Suppressor macrophage (primary cell): ENCODE measurements at regions not wholly inside any gene's neighbourhood (a gene's known extent, or its start where the extent isn't known, plus 50 kb on each side); places are given as distances from the start of the nearest gene placed in this dataset.
"Not testable (repeated sequence)": the region's sequence is repeated elsewhere in the genome, so short reads cannot be mapped to it uniquely, and the experiment has no call there.

Source experiments
- DNase-seq, 4 experiments: peaks; one replicate each; pipeline ENCODE4 v3.0.0-alpha.2; 2020 to 2022

DNA sequence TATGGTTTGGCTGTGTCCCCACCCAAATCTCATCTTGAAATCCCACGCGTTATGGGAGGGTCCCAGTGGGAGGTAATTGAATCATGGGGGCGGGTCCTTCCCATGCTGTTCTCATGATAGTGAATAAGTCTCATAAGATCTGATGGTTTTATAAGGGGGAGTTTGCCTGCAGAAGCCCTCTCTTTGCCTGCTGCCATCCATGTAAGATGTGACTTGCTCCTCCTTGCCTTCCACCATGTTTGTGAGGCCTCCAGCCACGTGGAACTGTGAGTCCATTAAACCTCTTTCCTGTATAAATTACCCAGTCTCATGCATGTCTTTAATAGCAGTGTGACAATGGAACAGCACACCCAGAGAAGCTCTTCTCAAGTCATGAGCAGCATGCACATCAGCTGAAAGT is 119.1 kb upstream of the CARD11 start:
- not testable (repeated sequence) for DNase-seq

- no peak for DNase-seq
Observed at GRCh38 chr7:3164380-3164792, 120.7 kb upstream of the CARD11 start.

DNA sequence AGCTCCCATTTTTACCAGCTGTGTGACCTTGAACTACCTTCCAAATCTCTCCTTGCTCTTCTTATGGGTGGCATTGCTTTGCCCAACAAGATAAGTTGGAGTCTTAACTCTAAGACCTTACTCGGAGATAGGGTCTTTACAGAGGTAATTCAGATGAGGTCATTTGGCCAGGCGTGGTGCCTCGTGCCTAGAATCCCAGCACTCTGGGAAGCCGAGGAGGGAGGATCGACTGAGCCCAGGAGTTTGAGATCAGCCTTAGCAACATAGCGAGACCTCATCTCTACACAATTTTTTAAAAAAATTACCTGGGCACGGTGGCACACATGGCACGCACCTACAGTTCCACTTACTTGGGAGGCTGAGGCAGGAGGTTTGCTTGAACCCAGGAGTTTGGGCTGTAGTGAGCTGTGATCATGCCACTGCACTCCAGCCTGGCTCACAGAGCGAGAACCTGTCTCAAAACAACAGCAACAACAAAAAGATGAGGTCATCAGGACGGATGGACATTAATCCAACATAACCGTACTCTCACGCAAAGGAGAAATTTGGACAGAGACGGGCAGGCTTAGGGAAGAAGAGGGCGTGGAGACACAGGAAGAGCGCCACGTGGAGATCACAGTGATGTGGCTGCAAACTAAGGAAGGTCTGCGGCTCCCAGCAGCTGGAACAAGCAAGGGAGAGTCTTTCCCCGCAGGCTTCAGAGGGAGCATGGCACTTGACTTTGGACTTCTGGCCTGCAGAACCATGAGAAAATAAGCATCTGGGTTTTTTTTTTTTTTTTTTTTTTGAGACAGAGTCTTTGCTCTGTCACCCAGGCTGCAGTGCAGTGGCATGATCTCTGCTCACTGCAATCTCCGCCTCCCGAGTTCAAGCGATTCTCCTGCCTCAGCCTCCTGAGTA is 122.3 kb upstream of the CARD11 start:
- DNase-seq: no peak

DNA sequence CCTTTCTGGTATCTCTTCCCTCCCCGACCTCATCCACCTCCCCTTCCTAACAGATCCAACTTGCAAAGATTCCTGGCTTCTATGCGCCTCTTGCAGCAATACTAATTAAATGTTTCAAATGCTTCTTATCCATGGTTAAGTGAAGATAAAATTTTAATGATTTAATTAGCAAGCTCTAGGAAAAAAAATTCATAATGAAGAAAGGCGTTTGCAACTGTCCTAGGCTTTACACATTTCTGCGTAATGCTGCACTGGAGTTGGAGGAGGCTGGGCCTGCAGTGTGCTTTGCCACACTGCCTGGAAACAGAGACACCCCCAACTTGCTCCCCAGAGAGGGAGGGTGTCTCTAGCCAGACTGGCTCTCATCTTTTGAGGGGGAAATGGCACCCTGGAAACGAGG is 123.9 kb upstream of the CARD11 start:
- no peak for DNase-seq

DNA sequence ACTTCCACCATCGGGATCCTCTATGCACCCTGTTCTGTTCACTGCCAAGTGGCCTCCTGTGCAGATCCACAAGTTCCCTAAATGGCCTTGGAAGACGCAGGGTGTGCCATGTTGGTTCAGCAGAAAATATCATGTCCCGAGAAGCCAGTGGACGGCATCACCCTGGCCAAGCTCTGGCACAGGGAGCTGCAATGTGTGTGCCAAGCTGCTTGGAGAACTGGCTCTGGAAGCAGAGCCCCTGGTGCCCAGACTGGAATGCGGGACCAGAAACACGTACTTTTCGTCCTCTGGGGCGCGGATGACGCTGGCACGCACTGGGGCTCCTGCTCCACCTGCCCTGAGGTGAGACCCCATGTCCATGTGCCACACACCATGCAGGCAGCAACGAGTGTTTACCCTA is 124.7 kb upstream of the CARD11 start:
- DNase-seq: no peak

GRCh38 chr7:3168869-3169268 is 125.2 kb upstream of the CARD11 start:
- no peak for DNase-seq

DNA sequence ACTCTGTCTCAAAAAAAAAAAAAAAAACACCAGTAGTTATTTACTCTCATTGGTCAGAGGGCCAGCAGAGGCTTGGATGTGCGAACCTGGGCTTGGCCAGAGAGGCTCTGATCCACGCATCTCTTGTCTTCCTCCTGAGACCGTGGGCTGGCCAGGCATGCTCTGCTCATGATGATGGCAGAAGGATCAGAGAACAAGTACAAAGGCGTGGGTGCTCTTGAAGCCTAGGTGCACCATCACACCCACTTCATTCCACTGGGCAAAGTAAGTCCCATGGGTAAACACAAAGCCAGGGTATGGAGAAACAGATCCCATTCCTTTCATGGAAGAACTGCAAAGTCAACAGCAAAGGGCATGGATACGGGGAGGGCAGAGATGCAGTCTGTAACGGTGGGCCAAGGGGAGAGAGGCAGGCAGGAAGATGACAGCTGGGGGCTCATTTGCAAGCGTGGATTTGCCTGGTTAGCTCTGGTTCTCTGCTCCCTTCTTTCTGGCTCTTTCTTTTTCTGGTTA is 128.2 kb upstream of the SDK1 start:
- no peak for DNase-seq

GRCh38 chr7:3174515-3175284 is 126.4 kb upstream of the SDK1 start:
- no peak for DNase-seq

GRCh38 chr7:3175285-3175902 is 125.7 kb upstream of the SDK1 start:
- peak in 1 of 4 experiments; percentile 15 for DNase-seq

DNA sequence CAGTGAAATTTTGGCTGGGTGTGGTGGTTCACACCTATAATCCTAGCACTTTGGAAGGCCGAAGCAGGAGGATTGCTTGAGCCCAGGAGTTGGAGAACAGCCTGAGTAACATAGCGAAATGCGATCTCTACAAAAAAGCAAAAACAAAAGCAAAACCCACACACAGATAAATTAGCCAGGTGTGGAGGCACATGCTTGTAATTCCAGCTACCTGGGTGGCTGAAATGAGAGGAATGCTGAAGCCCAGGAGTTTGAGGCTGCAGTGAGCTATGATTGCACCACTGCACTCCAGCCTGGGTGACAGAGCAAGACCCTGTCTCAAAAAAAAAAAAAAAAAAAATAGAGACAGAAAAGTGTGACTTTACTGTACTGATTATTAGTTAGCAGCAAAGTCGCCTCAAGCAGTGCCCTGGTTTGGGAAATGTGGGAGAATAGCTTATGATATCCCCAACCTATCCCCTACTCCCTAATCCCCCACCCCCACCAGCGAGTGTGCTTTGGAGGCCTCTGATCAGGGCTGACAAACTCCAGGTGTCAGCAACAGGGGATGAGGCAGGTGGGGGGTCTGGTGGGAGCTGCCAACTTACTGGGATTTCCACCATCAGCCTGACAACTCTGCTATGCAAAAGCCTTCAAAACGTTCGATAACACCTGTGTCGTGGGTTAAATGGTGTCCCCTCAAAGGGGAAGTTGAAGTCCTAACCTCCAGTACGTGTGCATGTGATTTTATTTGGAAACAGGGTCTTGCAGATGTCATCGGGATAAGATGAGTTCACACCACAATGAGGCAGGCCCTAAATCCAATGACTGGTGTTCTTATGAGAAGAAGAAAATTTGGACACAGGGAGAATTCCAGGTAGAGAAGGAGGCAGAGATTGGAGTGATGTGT is 124.7 kb upstream of the SDK1 start:
- no peak for DNase-seq

GRCh38 chr7:3177271-3177670 is 123.8 kb upstream of the SDK1 start:
- no peak for DNase-seq

DNA sequence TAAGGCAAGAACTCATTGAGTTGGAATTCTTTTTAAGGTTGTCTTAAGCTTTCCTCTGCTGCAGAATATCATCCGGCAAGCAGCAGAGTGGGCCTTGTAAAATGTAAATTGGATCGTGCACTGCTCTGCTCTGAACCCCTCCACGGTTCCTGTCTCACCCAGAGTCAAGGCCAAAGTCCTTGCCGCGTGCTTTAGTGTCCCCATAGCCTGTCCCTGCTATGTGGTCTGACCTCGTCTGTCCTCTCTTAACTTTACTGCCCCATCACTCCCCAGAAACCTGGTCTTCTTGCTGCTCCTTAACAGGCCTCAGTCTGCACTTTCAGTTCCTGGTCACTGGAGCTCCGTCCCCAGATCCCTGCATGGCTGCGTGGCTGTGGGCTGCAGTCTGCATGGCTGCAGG is 121.6 kb upstream of the SDK1 start:
- DNase-seq: no peak

DNA sequence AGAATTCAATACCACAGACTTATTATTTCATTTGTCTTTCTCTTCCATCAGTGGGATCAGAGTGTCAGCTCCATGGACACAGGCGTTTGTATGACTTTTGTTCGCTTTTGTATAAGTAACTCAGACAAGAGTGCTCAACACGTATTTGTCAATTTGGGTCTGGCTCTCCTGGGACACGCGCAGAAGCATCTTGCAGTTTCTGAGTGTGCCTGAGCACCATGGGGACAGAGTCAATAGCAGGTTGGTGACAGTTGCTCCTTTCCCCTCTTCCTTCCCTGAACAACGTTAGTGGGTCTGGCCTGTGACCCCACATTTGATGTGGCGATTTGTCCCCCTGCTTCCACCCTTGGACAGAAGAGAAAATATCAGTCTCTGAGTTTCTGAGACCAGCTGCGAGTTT is 120.4 kb upstream of the SDK1 start:
- no peak for DNase-seq

DNA sequence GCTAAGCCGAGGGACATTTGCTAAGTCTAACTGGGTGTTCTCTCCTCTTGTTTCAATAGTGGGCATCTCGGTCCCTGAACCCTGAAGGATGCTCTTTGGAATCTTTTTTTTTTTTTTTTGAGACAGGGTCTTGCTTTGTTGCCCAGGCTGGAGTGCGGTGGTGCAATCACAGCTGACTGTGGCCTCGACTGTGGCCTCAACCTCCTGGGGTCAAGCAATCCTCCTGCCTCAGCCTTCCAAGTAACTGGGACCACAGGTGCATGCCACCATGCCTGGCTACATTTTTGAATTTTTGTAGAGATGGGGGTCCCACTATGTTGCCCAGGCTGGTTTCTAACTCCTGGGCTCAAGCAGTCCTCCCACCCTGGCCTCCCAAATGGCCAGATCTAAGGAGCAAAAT is 119.0 kb upstream of the SDK1 start:
- not testable (repeated sequence) for DNase-seq

GRCh38 chr7:3187444-3188040 is 113.5 kb upstream of the SDK1 start:
- no peak for DNase-seq

GRCh38 chr7:3188946-3189345 is 112.1 kb upstream of the SDK1 start:
- no peak for DNase-seq

DNA sequence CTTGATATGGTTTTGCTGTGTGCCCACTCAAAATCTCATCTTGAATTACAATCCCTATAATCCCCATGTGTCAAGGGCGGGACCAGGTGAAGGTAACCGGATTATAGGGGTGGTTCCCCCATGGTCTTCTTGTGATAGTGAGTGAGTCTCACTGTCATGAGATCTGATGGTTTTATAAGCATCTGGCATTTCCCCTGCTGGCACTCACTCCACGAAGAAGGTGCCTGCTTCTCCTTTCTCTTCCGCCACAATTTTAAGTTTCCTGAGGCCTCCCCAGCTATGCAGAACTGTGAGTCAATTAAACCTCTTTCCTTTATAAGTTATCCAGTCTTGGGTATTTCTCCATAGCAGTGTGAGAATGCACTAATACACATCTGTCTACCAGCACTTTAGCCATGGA is 109.5 kb upstream of the SDK1 start:
- no peak for DNase-seq

GRCh38 chr7:3192669-3193068 is 108.4 kb upstream of the SDK1 start:
- no peak for DNase-seq

DNA sequence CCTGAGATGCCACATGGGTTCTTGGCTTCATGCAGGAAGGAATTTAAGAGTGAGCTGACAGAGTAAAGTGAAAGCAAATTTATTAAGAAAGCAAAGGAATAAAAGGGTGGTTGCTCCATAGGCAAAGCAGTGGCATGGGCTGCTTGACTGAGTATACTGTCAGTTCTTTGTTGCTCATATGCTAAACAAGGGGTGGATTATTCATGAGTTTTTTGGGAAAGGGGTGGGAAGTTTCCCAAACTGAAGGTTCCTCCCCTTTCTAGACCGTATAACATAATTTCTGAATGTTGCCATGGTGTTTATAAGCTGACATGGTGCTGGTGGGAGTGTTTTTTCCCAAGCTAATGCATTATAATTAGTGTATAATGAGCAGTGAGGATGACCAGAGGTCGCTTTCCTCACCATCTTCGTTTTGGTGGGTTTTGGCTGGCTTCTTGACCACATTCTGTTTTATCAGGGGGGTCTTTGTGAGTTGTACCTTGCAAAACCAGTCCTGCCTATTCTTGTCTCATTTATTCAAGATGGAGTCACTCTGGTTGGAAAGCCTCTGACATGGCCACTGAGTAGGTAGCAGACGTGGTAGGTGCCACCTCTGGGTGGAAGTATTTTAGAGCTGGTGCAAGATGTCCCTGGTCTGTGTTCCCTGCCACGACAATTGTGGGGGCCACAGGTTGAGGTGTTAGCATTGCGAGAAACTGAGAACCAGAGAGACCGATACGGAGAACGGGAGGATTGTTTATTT is 107.5 kb upstream of the SDK1 start:
- no peak for DNase-seq

DNA sequence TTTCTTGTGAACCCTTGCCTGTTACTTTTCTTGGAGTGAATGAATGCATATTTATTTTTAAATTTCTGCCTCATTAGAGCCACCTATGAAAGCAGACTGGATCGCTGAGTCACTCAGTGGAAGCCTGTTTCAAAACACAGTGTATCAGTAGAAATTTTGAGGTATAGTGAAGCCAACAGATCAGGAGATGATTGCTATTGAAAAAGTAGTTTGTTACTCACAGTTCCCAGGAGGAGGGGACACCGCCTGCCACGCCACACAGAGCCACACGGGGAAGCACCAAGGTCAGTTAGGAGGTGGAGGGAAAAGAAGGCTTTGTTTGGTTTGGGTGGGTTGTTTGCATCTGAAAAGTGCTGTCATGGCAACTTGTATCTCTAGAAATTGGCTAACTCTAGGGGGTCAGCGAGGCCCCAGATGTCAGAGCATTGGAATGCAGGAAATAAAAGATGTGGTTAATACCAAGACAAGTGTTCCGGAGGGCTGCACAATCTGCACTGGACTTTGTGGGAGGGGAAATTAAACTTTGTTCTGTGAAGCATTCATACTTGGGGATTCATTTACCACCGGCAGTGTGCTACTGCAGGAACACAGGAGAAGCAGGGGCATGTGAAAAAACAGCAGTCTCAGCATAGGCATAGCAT is 106.4 kb upstream of the SDK1 start:
- DNase-seq: no peak

GRCh38 chr7:3195160-3195559 is 105.9 kb upstream of the SDK1 start:
- no peak for DNase-seq
